Keratinocyte (primary cell): ENCODE measurements at regions not wholly inside any gene's neighbourhood (a gene's known extent, or its start where the extent isn't known, plus 50 kb on each side); places are given as distances from the start of the nearest gene placed in this dataset.
"Not testable (repeated sequence)": the region's sequence is repeated elsewhere in the genome, so short reads cannot be mapped to it uniquely, and the experiment has no call there.

Experiments used
- EZH2 ChIP-seq: IDR thresholded peaks from one replicate; pipeline ENCODE4 v1.6.1; 2012; ENCODE audit warnings: inconsistent platforms, mild to moderate bottlenecking, low read length, moderate library complexity
- TF ChIP-seq, protein P1 (sequence below), 3 experiments: IDR thresholded peaks in 1 of 3; conservative IDR thresholded peaks in 1 of 3; optimal IDR thresholded peaks in 1 of 3; 2 replicates in 2 of 3; 3 replicates in 1 of 3; pipeline versions ENCODE3 to v1.5.1; 2011; ENCODE audit warnings: low read length in 3 of 3, mild to moderate bottlenecking in 3 of 3, moderate library complexity in 2 of 3, control low read depth in 1 of 3, inconsistent platforms in 1 of 3; ENCODE audit not compliant: insufficient read depth in 2 of 3; ENCODE audit errors: extremely low read depth in 1 of 3

DNA sequence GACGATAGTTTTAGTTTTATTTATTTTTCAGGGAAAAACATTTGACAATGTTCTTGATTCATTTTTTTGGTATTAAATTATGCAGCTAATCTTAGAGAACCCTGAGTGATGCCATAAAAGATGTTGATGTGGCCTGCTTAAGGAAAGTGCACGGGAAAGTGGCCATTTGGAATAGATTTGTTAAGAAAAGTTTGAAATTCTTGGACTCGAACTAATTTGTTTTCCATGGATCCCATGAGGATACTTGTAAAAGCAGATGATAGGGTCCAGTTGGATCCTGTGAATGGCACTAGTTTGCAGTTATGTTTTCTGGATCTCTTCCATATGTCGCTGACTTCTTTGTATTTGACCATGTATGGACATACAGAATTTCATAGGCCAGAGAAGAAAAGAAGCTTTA, 114.2 kb upstream of the FBXO28 start:
- TF ChIP-seq EZH2, result not testable (repeated sequence)
- TF ChIP-seq, protein P1, sequence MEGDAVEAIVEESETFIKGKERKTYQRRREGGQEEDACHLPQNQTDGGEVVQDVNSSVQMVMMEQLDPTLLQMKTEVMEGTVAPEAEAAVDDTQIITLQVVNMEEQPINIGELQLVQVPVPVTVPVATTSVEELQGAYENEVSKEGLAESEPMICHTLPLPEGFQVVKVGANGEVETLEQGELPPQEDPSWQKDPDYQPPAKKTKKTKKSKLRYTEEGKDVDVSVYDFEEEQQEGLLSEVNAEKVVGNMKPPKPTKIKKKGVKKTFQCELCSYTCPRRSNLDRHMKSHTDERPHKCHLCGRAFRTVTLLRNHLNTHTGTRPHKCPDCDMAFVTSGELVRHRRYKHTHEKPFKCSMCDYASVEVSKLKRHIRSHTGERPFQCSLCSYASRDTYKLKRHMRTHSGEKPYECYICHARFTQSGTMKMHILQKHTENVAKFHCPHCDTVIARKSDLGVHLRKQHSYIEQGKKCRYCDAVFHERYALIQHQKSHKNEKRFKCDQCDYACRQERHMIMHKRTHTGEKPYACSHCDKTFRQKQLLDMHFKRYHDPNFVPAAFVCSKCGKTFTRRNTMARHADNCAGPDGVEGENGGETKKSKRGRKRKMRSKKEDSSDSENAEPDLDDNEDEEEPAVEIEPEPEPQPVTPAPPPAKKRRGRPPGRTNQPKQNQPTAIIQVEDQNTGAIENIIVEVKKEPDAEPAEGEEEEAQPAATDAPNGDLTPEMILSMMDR (optimal IDR thresholded peaks at IDR 0.05 in 1 of 3, IDR thresholded peaks at IDR 0.05 in 1 of 3, conservative IDR thresholded peaks at IDR 0.05 in 1 of 3; ENCODE audit: extremely low read depth in 1 of 3, insufficient read depth in 2 of 3, low read length in 3 of 3), result not testable (repeated sequence)
